ENCODE measurements at regions not wholly inside any gene's neighbourhood (a gene's known extent, or its start where the extent isn't known, plus 50 kb on each side); places are given as distances from the start of the nearest gene placed in this dataset.

DNA sequence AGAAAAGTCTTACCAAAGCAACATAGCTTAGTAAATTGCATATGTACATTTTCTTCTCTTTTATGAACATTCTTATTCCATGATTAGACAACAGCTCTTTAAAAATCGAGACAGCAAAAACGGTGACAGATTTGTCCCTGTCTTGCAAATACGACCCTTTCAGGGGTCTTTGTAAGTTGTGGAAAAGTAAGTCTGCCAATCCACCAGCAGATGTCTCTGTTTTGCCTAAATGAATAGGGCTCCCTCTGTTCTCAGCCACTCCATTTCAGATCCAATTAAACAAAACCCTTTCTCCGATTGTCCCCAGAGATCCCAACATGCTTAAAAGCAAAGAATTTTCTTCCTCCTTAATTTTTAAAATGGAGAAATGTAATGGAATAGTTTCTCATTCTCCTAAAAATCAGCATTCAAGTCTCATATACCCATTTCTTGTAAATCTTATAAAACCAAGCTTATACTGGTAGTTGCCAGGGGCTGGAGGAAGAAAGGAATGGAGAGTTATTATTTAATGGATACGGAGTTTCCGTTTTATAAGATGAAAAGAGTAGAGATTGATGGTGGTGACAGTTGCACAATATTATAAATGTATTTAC, 61.0 kb upstream of the NFE2L3 start:
- intact Hi-C loops (cut with micrococcal nuclease) = loop anchor here (1.0 to 10.0 kb wide), 10 partner anchors 10 to 966 kb away; partner anchors contain the start of genes CYCS and SKAP2

GRCh38 chr7:26091933-26092332, 60.1 kb upstream of the NFE2L3 start:
- intact Hi-C loops (cut with micrococcal nuclease) = loop anchor here (1.0 to 10.0 kb wide), 11 partner anchors 9 to 967 kb away; partner anchors contain the start of genes CYCS and SKAP2

- intact Hi-C loops (cut with micrococcal nuclease) = loop anchor here (5.0 to 10.0 kb wide), 3 partner anchors 574 to 968 kb away; partner anchors contain the start of genes CYCS and SKAP2
Measured at GRCh38 chr7:26093023-26093422, 59.0 kb upstream of the NFE2L3 start.

- intact Hi-C loops (cut with micrococcal nuclease) = loop anchor here (10.0 kb wide), 2 partner anchors 769 to 971 kb away; partner anchors contain the start of genes CYCS and SKAP2
Measured at GRCh38 chr7:26096136-26096535, 55.9 kb upstream of the NFE2L3 start.

GRCh38 chr7:26097837-26098668, 53.9 kb upstream of the NFE2L3 start:
- intact Hi-C loops (cut with micrococcal nuclease) = loop anchor here (1.0 to 10.0 kb wide), 3 partner anchors 58 to 973 kb away; partner anchors contain the start of genes CYCS and SKAP2

DNA sequence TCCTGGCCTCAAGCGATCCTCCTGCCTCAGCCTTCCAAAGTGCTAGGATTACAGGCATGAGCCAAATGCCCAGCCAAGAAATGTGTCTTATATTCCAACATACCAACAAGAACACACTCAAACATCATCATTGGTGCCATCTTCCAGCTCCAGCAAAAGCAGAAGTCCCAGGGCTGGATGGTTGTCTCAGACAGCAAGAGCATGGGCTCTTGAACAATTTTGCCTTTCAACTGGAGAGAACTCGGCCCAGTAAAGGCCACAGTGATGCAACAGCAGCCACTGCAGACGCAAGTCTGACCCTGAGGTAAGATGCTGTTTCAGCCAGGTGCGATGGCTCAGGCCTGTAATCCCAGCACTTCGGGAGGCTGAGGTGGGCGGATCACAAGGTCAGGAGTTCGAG, 52.8 kb upstream of the NFE2L3 start:
- intact Hi-C loops (cut with micrococcal nuclease) = loop anchor here (10.0 kb wide), 2 partner anchors 766 to 974 kb away; partner anchors contain the start of genes CYCS and SKAP2

GRCh38 chr7:26100406-26101339, 51.3 kb upstream of the NFE2L3 start:
- intact Hi-C loops (cut with micrococcal nuclease) = loop anchor here (1.0 kb wide), 1 partner anchor 9 kb away; no protein-coding TSS in a partner anchor

DNA sequence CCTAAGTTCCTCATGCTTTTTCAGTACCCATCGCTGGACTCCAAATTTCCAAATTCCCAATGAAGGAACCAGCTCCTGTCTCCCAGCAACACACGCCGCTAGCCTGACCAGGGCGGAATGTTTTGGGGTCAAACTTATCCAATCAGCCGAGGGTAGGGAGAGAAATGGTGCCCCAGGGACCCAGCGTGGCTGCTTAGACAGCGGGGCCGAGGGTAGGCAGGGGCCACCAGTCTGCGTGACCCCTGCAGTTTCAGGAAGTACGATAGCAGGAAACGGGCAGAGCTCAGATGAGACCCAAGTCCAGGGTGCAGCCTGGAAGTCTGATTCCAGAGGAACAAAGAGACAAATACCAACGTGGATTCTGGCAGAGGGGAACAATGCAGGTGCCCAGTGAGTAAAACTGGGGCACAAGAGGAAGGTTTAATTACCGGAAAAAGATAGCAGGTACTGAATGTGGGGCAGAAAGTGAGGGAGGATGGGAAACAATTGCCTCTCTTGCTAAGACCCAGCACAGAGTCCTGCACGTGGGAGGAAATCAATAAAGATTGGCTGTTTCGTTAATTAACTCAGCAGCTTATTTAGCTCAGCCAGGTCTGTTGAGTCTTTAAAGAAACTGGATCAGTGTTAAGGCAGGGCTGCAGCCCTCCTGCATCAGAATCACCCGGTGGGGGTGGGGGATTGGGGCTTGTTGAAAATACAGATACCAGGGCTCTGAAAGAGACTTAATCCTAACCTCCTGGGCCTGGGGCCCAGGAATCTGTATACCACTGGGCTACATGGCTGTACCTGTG, 50.4 kb upstream of the NFE2L3 start:
- intact Hi-C loops (cut with micrococcal nuclease) = loop anchor here (1.0 kb wide), 1 partner anchor 10 kb away; no protein-coding TSS in a partner anchor

- intact Hi-C loops (cut with micrococcal nuclease) = no loop called here
Measured at GRCh38 chr7:26102176-26102575, 49.8 kb upstream of the NFE2L3 start.

All from T-helper 1 cell treated with Interleukin-12 subunit alpha and Interleukin-12 subunit beta and Interleukin-4 antibody, amounts not matched to agents 30 ng/mL and 1 ng/mL, for 36 hours (primary cell).